CD4-positive, alpha-beta T cell treated with Interleukin-6 for 4 hours (primary cell): ENCODE measurements at regions not wholly inside any gene's neighbourhood (a gene's known extent, or its start where the extent isn't known, plus 50 kb on each side); places are given as distances from the start of the nearest gene placed in this dataset.
A peak's percentile ranks its signal among the peaks of the same experiment; 100 is the strongest.
"Not testable (repeated sequence)": the region's sequence is repeated elsewhere in the genome, so short reads cannot be mapped to it uniquely, and the experiment has no call there.

Source experiments
- DNase-seq: peaks from one replicate; pipeline ENCODE4 v3.0.0-alpha.2; 2020; ENCODE audit warnings: mixed read lengths

- DNase-seq, result no peak
Observed at GRCh38 chr14:70269582-70269981, 80.8 kb upstream of the SLC8A3 start.

GRCh38 chr14:70268760-70269159 is 80.0 kb upstream of the SLC8A3 start:
- no peak for DNase-seq

DNA sequence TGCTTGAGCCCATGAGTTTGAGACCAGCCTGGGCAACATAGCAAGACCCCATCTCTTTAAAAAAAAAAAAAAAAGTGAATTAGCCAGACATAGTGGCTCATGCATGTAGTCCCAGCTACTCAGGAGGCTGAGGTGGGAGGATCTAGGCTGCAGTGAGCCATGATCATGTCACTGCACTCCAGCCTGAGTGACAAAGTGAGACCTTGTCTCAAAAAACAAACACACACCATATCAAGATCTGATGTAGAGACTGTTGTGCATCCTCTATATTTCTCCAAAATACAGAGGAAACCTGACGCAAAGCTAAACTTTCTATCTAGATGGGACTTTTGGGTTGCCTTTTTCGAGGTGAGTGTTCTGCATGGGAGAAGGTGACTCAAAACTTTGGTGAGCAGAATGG is 77.4 kb upstream of the SLC8A3 start:
- no peak for DNase-seq

- DNase-seq, result no peak
Observed at GRCh38 chr14:70265422-70265821, 76.7 kb upstream of the SLC8A3 start.

- no peak for DNase-seq
Observed at GRCh38 chr14:70259420-70259819, 70.7 kb upstream of the SLC8A3 start.

- no peak for DNase-seq
Observed at GRCh38 chr14:70257526-70257925, 68.8 kb upstream of the SLC8A3 start.

GRCh38 chr14:70256601-70257000 is 67.8 kb upstream of the SLC8A3 start:
- DNase-seq, result no peak

DNA sequence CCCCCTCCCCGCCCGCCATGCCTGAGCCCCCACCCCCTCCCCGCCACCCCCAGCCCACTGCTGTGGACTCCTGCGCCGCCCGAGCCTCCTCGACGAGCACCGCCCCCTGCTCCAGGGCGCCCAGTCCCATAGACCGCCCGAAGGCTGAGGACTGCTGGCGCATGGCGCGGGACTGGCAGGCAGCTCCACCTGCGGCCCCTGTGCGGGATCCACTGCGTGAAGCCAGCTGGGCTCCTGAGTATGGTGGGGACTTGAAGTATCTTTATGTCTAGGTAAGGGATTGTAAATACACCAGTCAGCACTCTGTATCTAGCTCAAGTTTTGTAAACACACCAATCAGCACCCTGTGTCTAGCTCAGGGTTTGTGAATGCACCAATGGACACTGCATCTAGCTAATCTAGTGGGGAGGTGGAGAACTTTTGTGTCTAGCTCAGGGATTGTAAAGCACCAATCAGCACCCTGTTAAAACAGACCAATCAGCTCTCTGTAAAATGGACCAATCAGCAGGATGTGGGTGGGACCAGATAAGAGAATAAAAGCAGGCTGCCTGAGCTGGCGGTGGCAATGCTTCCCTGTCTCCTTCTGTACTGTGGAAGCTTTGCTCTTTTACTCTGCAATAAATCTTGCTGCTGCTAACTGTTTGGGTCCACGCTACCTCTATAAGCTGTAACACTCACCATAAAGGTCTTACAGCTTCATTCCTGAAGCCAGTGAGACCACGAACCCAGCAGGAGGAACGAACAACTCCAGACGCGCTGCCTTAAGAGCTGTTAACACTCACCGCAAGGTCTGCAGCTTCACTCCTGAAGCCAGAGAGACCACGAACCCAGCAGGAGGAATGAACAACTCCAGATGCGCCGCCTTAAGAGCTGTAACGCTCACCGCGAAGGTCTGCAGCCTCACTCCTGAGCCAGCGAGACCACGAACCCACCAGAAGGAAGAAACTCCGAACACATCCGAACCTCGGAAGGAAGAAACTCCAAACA is 66.6 kb upstream of the SLC8A3 start:
- peak; percentile 2 for DNase-seq

GRCh38 chr14:70254476-70254961 is 65.8 kb upstream of the SLC8A3 start:
- DNase-seq, result peak; percentile 7

DNA sequence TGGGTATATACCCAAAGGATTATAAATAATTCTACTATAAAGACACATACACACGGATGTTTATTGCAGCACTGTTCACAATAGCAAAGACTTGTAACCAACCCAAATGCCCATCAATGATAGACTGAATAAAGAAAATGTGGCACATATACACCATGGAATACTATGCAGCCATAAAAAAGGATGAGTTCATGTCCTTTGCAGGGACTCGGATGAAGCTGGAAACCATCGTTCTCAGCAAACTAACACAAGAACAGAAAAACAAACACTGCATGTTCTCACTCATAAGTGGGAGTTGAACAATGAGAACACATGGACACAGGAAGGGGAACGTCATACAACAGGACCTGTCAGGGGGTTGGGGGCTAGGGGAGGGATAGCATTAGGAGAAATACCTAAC is 64.8 kb upstream of the SLC8A3 start:
- not testable (repeated sequence) for DNase-seq

- DNase-seq, result no peak
Observed at GRCh38 chr14:70245026-70245425, 56.3 kb upstream of the SLC8A3 start.

- no peak for DNase-seq
Observed at GRCh38 chr14:70239802-70240201, 51.1 kb upstream of the SLC8A3 start.

GRCh38 chr14:70238635-70239034 is 49.9 kb upstream of the SLC8A3 start:
- not testable (repeated sequence) for DNase-seq
